H1 (cell line): ENCODE measurements at regions not wholly inside any gene's neighbourhood (a gene's known extent, or its start where the extent isn't known, plus 50 kb on each side); places are given as distances from the start of the nearest gene placed in this dataset.
A peak's percentile ranks its signal among the peaks of the same experiment; 100 is the strongest.

Experiments used
- CTCF ChIA-PET: fragments of 300-600 bp; sonication (Branson Sonifier 250); formaldehyde crosslinking; loops from one replicate; lab custom pipeline; 2021; ENCODE audit not compliant: partially characterized antibody; lab: Charles Lee
- POLR2A ChIA-PET: fragments of 300-600 bp; sonication (Branson Sonifier 250); formaldehyde crosslinking; loops from one replicate; lab custom pipeline; 2021; ENCODE audit warnings: inconsistent platforms; ENCODE audit not compliant: partially characterized antibody; lab: Charles Lee
- DNase-seq, 2 experiments: peaks; one replicate each; pipeline versions ENCODE4 v3.0.0 to v3.0.0-alpha.2; 2010 to 2022; ENCODE audit warnings: low spot score in 2 of 2, low read depth in 1 of 2, mixed read lengths in 1 of 2
- FAIRE-seq: peaks from 2 replicates; lab custom pipeline; 2011; peaks lifted over from hg19 to GRCh38; lab: Jason Lieb, UNC
- H2AFZ ChIP-seq: 2 replicates; pipeline ENCODE4 v1.8.1; 2012; ENCODE audit warnings: low read length, inconsistent platforms
- H2AK5ac ChIP-seq: 2 replicates; pipeline ENCODE4 v1.6.1; 2013; ENCODE audit warnings: low read depth, low read length
- H2BK120ac ChIP-seq: replicated peaks from 2 replicates; pipeline ENCODE3; 2013; ENCODE audit warnings: low read depth, low read length, inconsistent platforms
- H2BK12ac ChIP-seq: 2 replicates; pipeline ENCODE4 v1.6.1; 2013; ENCODE audit warnings: low read depth, low read length
- H2BK15ac ChIP-seq: 2 replicates; pipeline ENCODE4 v1.6.1; 2013; ENCODE audit warnings: low read length
- H2BK20ac ChIP-seq: 2 replicates; pipeline ENCODE4 v1.6.1; 2013; ENCODE audit warnings: low read length
- H2BK5ac ChIP-seq: 2 replicates; pipeline ENCODE4 v1.6.1; 2013; ENCODE audit warnings: low read depth, low read length
- H3K14ac ChIP-seq: 2 replicates; pipeline ENCODE4 v1.6.1; 2013; ENCODE audit warnings: inconsistent platforms; ENCODE audit not compliant: insufficient read length
- H3K18ac ChIP-seq: 2 replicates; pipeline ENCODE4 v1.6.1; 2013; ENCODE audit warnings: low read length; ENCODE audit errors: extremely low read depth
- H3K23ac ChIP-seq: 2 replicates; pipeline ENCODE4 v1.6.1; 2013; ENCODE audit warnings: inconsistent platforms; ENCODE audit not compliant: insufficient read length
- H3K23me2 ChIP-seq: 2 replicates; pipeline ENCODE4 v1.6.1; 2013; ENCODE audit warnings: low read depth, low read length
- H3K27ac ChIP-seq: 2 replicates; pipeline ENCODE4 v1.6.1; 2011; ENCODE audit warnings: low read depth, low read length, inconsistent platforms
- H3K27me3 ChIP-seq, 4 experiments: replicated peaks in 1 of 4; 1 replicate in 1 of 4; 2 replicates in 3 of 4; pipeline versions ENCODE4 v1.6.1 to v1.8.1; 2011 to 2013; ENCODE audit warnings: low read length in 3 of 4, mild to moderate bottlenecking in 3 of 4, inconsistent platforms in 2 of 4, mixed read lengths in 2 of 4, moderate library complexity in 1 of 4; ENCODE audit not compliant: control insufficient read depth in 3 of 4, insufficient read depth in 3 of 4; ENCODE audit errors: extremely low read depth in 1 of 4
- H3K36me3 ChIP-seq, 4 experiments: 2 replicates each; pipeline versions ENCODE4 v1.6.1 to v1.8.1; 2011 to 2013; ENCODE audit warnings: mild to moderate bottlenecking in 4 of 4, low read length in 3 of 4, moderate library complexity in 2 of 4, control low read depth in 1 of 4, inconsistent platforms in 1 of 4; ENCODE audit not compliant: insufficient read depth in 4 of 4, control insufficient read depth in 2 of 4
- H3K4ac ChIP-seq: replicated peaks from 2 replicates; pipeline ENCODE3; 2013; ENCODE audit warnings: low read length, low read depth, mixed read lengths, inconsistent platforms; ENCODE audit not compliant: insufficient read length
- H3K4me1 ChIP-seq, 4 experiments: replicated peaks in 1 of 4; 1 replicate in 1 of 4; 2 replicates in 3 of 4; pipeline versions ENCODE4 v1.6.1 to v1.8.1; 2011 to 2013; ENCODE audit warnings: low read length in 3 of 4, inconsistent platforms in 2 of 4, mixed read lengths in 1 of 4; ENCODE audit not compliant: insufficient read depth in 4 of 4, control insufficient read depth in 3 of 4
- H3K4me2 ChIP-seq, 2 experiments: 2 replicates each; pipeline versions ENCODE4 v1.6.1 to v1.8.1; 2011 to 2013; ENCODE audit warnings: low read depth in 2 of 2, low read length in 2 of 2, control low read depth in 1 of 2, inconsistent platforms in 1 of 2, mild to moderate bottlenecking in 1 of 2; ENCODE audit not compliant: insufficient read depth in 1 of 2
- H3K4me3 ChIP-seq, 4 experiments: fragments of 200-600, 300-600 bp in 1 of 4; sonication (generic), shearing (Covaris generic), sonication (Bioruptor Twin) in 1 of 4; 2 replicates each; pipeline versions ENCODE4 v1.5.1 to v1.8.1; 2011 to 2016; ENCODE audit warnings: low read length in 4 of 4, low read depth in 3 of 4, control low read depth in 2 of 4, inconsistent platforms in 2 of 4, mild to moderate bottlenecking in 2 of 4, mixed read lengths in 1 of 4, moderate library complexity in 1 of 4; ENCODE audit not compliant: insufficient read depth in 2 of 4; ENCODE audit errors: extremely low read depth in 1 of 4
- H3K56ac ChIP-seq: replicated peaks from 2 replicates; pipeline ENCODE3; 2013; ENCODE audit warnings: low read depth, mild to moderate bottlenecking, mixed read lengths, low read length, inconsistent platforms; ENCODE audit not compliant: insufficient read length
- H3K79me1 ChIP-seq: 2 replicates; pipeline ENCODE4 v1.6.1; 2013; ENCODE audit warnings: low read depth, low read length, control low read depth
- H3K79me2 ChIP-seq, 2 experiments: 2 replicates each; pipeline versions ENCODE4 v1.6.1 to v1.8.1; 2012 to 2013; ENCODE audit warnings: low read length in 2 of 2, mild to moderate bottlenecking in 2 of 2, inconsistent platforms in 1 of 2; ENCODE audit not compliant: insufficient read depth in 2 of 2, control insufficient read depth in 1 of 2
- H3K9ac ChIP-seq, 4 experiments: replicated peaks in 1 of 4; 1 replicate in 1 of 4; 2 replicates in 3 of 4; pipeline versions ENCODE4 v1.6.1 to v1.8.1; 2011 to 2013; ENCODE audit warnings: low read depth in 3 of 4, low read length in 3 of 4, control low read depth in 2 of 4, mild to moderate bottlenecking in 2 of 4, moderate library complexity in 2 of 4, inconsistent platforms in 1 of 4; ENCODE audit errors: extremely low read depth in 1 of 4
- H3K9me3 ChIP-seq, 2 experiments: 2 replicates each; pipeline versions ENCODE4 v1.6.1 to v1.8.1; 2012 to 2013; ENCODE audit warnings: mild to moderate bottlenecking in 2 of 2, moderate library complexity in 2 of 2, control low read depth in 1 of 2, inconsistent platforms in 1 of 2, low read depth in 1 of 2, low read length in 1 of 2, mixed read lengths in 1 of 2; ENCODE audit not compliant: insufficient read depth in 2 of 2
- H4K20me1 ChIP-seq, 2 experiments: replicated peaks in 1 of 2; 2 replicates each; pipeline versions ENCODE3 to v1.8.1; 2011 to 2013; ENCODE audit warnings: inconsistent platforms in 2 of 2, low read length in 2 of 2, mild to moderate bottlenecking in 1 of 2; ENCODE audit not compliant: insufficient read depth in 2 of 2, control insufficient read depth in 1 of 2
- H4K5ac ChIP-seq: 2 replicates; pipeline ENCODE4 v1.6.1; 2013; ENCODE audit warnings: low read length, low read depth, mixed read lengths, inconsistent platforms; ENCODE audit not compliant: insufficient read length
- H4K8ac ChIP-seq: 2 replicates; pipeline ENCODE4 v1.8.0; 2013; ENCODE audit warnings: mild to moderate bottlenecking, moderate library complexity, low read length, inconsistent platforms; ENCODE audit not compliant: insufficient read depth; ENCODE audit errors: extremely low read depth
- H4K91ac ChIP-seq: replicated peaks from 2 replicates; pipeline ENCODE3; 2013; ENCODE audit warnings: low read length, mixed read lengths, inconsistent platforms; ENCODE audit not compliant: insufficient read length
- CTBP2 ChIP-seq: IDR thresholded peaks from 2 replicates; pipeline ENCODE4 v1.7.0; 2011; ENCODE audit warnings: borderline replicate concordance, mild to moderate bottlenecking, moderate library complexity, mixed read lengths, low read length; ENCODE audit not compliant: insufficient read depth, insufficient read length
- HDAC6 ChIP-seq: IDR thresholded peaks from one replicate; pipeline ENCODE4 v1.7.1; 2012; ENCODE audit warnings: low read depth, mild to moderate bottlenecking, inconsistent platforms, low read length, moderate library complexity
- KDM1A ChIP-seq: fragments of 200-600, 300-600 bp; sonication (generic); IDR thresholded peaks from 2 replicates; pipeline ENCODE4 v1.7.1; 2016; ENCODE audit warnings: mild to moderate bottlenecking, low read length, borderline replicate concordance
- RBBP5 ChIP-seq: IDR thresholded peaks from 2 replicates; pipeline ENCODE4 v1.7.1; 2012; ENCODE audit warnings: low read depth, mild to moderate bottlenecking, inconsistent platforms, low read length, moderate library complexity, borderline replicate concordance
- RFX5 ChIP-seq: IDR thresholded peaks from 2 replicates; pipeline ENCODE4 v1.6.1; 2011; ENCODE audit warnings: low read depth, low read length, improper control_type of control experiment, borderline replicate concordance
- WGBS, 2 experiments: shearing (Covaris generic) in 1 of 2; methylation state at CpG; one replicate each; pipeline versions ENCODE4 v1.1.6 to v1.1.7; 2013 to 2015; ENCODE audit warnings: low lambda C conversion rate in 2 of 2, mixed read lengths in 2 of 2, inconsistent platforms in 1 of 2, low coverage in 1 of 2, missing lambda C conversion rate in 1 of 2; ENCODE audit not compliant: insufficient replicate concordance in 2 of 2, insufficient coverage in 1 of 2, insufficient read length in 1 of 2; ENCODE audit errors: extremely low coverage in 1 of 2, missing lambda C conversion rate in 1 of 2; 5-methylcytosine and 5-hydroxymethylcytosine counted together

GRCh38 chr1:187744665-187745064, 915.9 kb downstream of the PLA2G4A start:
- Histone ChIP-seq H3K4me2 (no peak overlapping the region), H4K8ac (no peak overlapping the region), H2BK15ac (no peak overlapping the region), H3K18ac (no peak overlapping the region), H3K27ac (no peak overlapping the region), H3K14ac (no peak overlapping the region), H2BK5ac (no peak overlapping the region), H4K20me1 (no peaks in the 10 kb centered on the region), H2AFZ (0 out of 2 replicates have a peak overlapping the region, but pooled peaks have one; percentile 20), H3K27me3 (no peaks in the 10 kb centered on the region), H2BK12ac (no peak overlapping the region), H3K79me1 (no peaks in the 10 kb centered on the region), H2BK20ac (no peak overlapping the region), H3K36me3 (no peaks in the 10 kb centered on the region), H3K79me2 (no peaks in the 10 kb centered on the region), H3K9ac (no peak overlapping the region), H4K5ac (no peak overlapping the region), H3K9me3 (no peaks in the 10 kb centered on the region), H3K4me1 (no peaks in the 10 kb centered on the region), H2BK120ac (no peak overlapping the region), H3K56ac (no peak overlapping the region), H2AK5ac (no peak overlapping the region), H3K23ac (no peak overlapping the region), H3K23me2 (no peaks in the 10 kb centered on the region), H4K91ac (no peak overlapping the region), H3K4me3 (no peak overlapping the region), H3K4ac (no peak overlapping the region)
- CTCF ChIA-PET, result no interaction called here
- FAIRE-seq, result no peak
- WGBS, 2 experiments, result 86% methylated on average over 1 of the region's 1 CpG; no CpG with 5 or more reads in 1 of the 2 experiments
- DNase-seq, result no peak
- POLR2A ChIA-PET, result no interaction called here
- TF ChIP-seq RFX5 (no peak), CTBP2 (no peak), RBBP5 (no peak), HDAC6 (no peak), KDM1A (no peak)
